ENCODE measurements at regions not wholly inside any gene's neighbourhood (a gene's known extent, or its start where the extent isn't known, plus 50 kb on each side); places are given as distances from the start of the nearest gene placed in this dataset.

DNA sequence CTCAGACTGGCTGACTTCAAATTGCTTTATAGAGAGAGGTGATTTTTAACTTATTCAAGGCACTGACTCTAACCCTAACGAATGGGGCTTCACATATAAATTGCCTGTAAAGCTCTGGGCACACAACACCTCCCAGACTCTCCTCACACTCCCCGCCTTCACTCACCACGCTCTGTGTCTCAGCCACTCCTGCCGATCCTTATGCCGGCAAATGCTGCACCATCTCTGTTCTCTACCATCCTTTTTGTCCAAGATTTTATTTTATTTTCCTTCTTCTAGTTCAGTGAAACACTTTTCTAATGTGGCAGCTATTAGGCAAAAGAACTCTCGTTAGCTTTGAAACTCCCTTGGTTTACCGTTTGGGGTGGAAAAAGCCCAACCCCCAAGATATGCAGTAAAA lies 446.1 kb upstream of the TMEM132C start:
- DNase-seq (ENCODE audit: low spot score, unreplicated experiment): no peak
- peaks cover 11% of the 10 kb centered on the region for H3K27me3 Mint-ChIP-seq
- no peak overlapping the region for H3K4me3 Mint-ChIP-seq (ENCODE audit: low read depth)
- TF ChIP-seq, protein P1, sequence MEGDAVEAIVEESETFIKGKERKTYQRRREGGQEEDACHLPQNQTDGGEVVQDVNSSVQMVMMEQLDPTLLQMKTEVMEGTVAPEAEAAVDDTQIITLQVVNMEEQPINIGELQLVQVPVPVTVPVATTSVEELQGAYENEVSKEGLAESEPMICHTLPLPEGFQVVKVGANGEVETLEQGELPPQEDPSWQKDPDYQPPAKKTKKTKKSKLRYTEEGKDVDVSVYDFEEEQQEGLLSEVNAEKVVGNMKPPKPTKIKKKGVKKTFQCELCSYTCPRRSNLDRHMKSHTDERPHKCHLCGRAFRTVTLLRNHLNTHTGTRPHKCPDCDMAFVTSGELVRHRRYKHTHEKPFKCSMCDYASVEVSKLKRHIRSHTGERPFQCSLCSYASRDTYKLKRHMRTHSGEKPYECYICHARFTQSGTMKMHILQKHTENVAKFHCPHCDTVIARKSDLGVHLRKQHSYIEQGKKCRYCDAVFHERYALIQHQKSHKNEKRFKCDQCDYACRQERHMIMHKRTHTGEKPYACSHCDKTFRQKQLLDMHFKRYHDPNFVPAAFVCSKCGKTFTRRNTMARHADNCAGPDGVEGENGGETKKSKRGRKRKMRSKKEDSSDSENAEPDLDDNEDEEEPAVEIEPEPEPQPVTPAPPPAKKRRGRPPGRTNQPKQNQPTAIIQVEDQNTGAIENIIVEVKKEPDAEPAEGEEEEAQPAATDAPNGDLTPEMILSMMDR (IDR thresholded peaks at IDR 0.05; ENCODE audit: unreplicated experiment): no peak
- H3K9me3 Mint-ChIP-seq (ENCODE audit: low read depth): no peaks in the 10 kb centered on the region
- no peak overlapping the region for H3K27ac Mint-ChIP-seq
- no peaks in the 10 kb centered on the region for H3K4me1 Mint-ChIP-seq (ENCODE audit: low read depth)
- no peaks in the 10 kb centered on the region for H3K36me3 Mint-ChIP-seq (ENCODE audit: insufficient read depth)

DNA sequence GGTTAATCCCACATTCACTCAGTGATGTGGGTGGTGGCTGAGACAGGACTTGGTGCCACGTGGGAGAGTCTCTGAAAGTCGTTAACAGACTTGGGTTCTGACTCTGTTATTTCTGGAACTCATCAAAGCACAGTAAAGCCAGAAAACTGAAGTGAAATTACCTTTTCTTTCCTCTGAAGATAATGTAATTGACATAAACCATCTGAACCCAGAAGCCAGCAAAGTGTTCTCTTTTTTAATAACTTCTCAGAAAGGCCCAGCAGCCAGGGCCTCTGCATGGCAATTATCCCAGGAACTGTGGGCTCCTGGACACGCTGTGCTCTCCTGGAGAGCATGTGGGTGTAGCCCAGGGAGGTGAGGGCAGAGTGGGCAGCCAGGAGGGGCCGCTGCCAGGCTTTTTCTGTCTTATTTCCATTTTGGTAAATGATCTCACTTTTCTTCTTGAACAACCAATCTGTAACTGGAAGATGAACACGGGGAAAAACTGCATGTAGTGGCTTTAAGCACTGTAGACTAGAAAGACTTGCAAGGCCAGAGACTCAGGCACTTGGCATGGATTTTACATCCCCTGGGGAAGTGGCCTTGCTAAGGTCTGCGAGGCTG lies 444.1 kb upstream of the TMEM132C start:
- Mint-ChIP-seq H3K9me3 (ENCODE audit: low read depth) (no peaks in the 10 kb centered on the region), H3K4me1 (ENCODE audit: low read depth) (no peaks in the 10 kb centered on the region), H3K4me3 (ENCODE audit: low read depth) (no peak overlapping the region), H3K36me3 (ENCODE audit: insufficient read depth) (no peaks in the 10 kb centered on the region), H3K27me3 (peaks cover 11% of the 10 kb centered on the region), H3K27ac (no peak overlapping the region)
- TF ChIP-seq, protein P1 (IDR thresholded peaks at IDR 0.05; ENCODE audit: unreplicated experiment): no peak
- DNase-seq (ENCODE audit: low spot score, unreplicated experiment): no peak

DNA sequence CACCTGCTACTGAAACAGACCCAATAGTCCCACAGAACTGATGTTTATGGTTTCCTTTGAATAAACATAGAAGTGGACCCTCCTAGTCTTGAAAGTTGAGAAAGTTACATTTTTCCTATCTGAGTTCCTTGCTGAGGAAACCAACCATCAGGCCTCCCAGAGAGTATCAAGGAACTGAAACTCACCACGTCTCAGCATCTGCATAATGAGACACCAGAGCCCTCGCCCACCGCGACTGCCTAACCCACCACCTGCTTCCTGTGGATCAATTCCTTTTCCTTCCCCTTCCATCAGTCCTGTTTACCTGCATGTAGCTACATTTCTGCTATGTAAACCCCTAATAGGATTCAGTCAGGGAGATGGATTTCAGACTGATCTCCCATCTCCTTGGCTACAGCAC lies 443.2 kb upstream of the TMEM132C start:
- no peaks in the 10 kb centered on the region for H3K36me3 Mint-ChIP-seq (ENCODE audit: insufficient read depth)
- H3K9me3 Mint-ChIP-seq (ENCODE audit: low read depth): no peaks in the 10 kb centered on the region
- DNase-seq (ENCODE audit: low spot score, unreplicated experiment): no peak

DNA sequence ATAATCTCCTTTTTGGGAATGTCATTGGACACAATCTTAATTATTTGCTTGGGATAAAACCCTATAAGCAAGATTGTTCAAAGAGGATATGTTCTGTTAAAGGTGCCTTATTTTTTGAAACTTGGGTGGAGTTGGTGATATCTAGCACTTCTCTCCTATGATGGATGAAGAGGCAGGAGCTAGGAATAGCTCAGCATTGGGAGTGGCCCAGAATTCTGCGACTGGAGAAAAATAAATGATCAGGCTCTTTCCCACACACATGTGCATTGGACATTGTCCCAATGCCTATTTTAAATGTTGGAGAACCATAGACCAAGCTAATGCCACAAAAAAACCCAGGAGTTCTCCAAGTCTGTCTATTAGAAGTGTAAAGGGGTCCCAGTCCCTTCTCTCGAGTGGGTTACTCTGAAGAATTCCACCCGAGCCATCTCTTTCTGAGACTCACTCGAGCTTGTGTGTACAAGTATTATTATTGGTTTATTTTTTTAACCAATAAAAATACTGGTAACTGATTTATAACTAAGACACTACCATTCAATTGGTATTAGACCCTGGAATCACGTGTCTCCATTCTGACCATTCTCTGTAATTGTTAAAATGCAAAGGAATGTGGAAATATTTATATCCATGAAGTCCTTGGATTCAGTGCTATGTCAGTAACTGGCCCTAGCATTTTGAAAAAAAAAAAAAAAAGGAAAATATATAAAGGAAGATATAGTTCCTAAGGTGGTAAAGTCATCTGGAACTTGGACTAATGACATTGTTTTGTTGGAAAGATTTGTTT lies 437.5 kb upstream of the TMEM132C start:
- Mint-ChIP-seq H3K4me3 (ENCODE audit: low read depth) (no peak overlapping the region), H3K27me3 (peaks cover 10% of the 10 kb centered on the region), H3K9me3 (ENCODE audit: low read depth) (no peaks in the 10 kb centered on the region), H3K4me1 (ENCODE audit: low read depth) (no peaks in the 10 kb centered on the region), H3K27ac (no peak overlapping the region), H3K36me3 (ENCODE audit: insufficient read depth) (no peaks in the 10 kb centered on the region)
- DNase-seq (ENCODE audit: low spot score, unreplicated experiment): no peak
- TF ChIP-seq, protein P1 (IDR thresholded peaks at IDR 0.05; ENCODE audit: unreplicated experiment): no peak

More for the DNA sequence above, 443.2 kb upstream of the TMEM132C start:
- no peak overlapping the region for H3K27ac Mint-ChIP-seq
- no peaks in the 10 kb centered on the region for H3K4me1 Mint-ChIP-seq (ENCODE audit: low read depth)
- peaks cover 13% of the 10 kb centered on the region for H3K27me3 Mint-ChIP-seq
- no peak overlapping the region for H3K4me3 Mint-ChIP-seq (ENCODE audit: low read depth)
- TF ChIP-seq, protein P1 (IDR thresholded peaks at IDR 0.05; ENCODE audit: unreplicated experiment): no peak

DNA sequence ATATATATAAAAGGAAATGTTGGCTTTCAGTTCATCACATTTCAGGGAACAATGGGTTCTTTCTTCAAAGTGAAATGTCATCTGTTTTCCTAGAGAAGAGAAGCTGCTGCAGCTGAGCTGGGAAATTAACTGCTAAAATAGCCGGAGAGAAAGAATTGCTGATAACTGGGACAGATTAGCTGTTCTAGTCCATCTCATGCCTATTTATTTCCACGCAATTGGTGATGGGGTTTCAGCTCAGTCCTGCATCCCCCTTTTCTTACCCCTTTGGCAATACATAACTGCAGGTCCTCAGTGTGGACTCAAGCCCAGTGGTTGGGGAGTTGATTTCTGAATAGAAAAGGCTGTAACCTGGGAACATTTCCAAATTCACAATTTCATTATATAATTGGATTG lies 436.9 kb upstream of the TMEM132C start:
- Mint-ChIP-seq H3K4me3 (ENCODE audit: low read depth) (no peak overlapping the region), H3K27me3 (peaks cover 10% of the 10 kb centered on the region), H3K4me1 (ENCODE audit: low read depth) (no peaks in the 10 kb centered on the region), H3K9me3 (ENCODE audit: low read depth) (no peaks in the 10 kb centered on the region), H3K27ac (no peak overlapping the region), H3K36me3 (ENCODE audit: insufficient read depth) (no peaks in the 10 kb centered on the region)
- no peak for DNase-seq (ENCODE audit: low spot score, unreplicated experiment)
- TF ChIP-seq, protein P1 (IDR thresholded peaks at IDR 0.05; ENCODE audit: unreplicated experiment): no peak

Data from progenitor cell of endocrine pancreas (in vitro differentiated cells).